ENCODE measurements at regions not wholly inside any gene's neighbourhood (a gene's known extent, or its start where the extent isn't known, plus 50 kb on each side); places are given as distances from the start of the nearest gene placed in this dataset.

DNA sequence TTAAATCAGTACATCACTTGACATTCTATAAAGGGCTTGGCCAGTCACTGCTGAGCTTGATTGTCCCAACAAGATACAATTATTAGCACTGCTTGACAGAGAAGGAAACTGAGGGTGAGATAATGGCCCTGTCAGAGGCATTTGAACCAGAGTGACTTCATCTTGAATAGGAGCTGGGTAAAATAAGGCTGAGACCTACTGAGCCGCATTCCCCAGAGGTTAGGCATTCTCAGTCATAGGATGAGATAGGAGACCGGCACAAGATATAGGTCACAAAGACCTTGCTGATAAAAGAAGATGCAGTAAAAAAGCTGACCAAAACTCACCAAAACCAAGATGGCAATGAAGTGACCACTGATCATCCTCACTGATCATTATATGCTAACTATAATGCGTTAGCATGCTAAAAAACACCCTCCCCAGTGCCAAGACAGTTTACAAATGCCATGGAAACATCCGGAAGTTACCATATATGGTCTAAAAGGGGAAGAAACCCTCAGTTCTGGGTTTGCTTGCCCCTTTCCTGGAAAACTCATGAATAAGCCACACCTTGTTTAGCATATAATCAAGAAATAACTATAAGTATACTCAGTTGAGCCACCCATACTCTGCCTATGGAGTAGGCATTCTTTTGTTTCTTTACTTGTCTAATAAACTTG is 239.1 kb upstream of the SETMAR start:
- no peaks in the 10 kb centered on the region for H3K4me1 ChIP-seq
- no peak for ATAC-seq
- intact Hi-C loops (cut with DNase I), result no loop called here
- H3K27me3 ChIP-seq, result no peaks in the 10 kb centered on the region
- no peak for DNase-seq
- H3K27ac ChIP-seq, result no peak overlapping the region
- H3K36me3 ChIP-seq, result no peaks in the 10 kb centered on the region
- H3K4me3 ChIP-seq, result no peak overlapping the region
- TF ChIP-seq, protein P1, sequence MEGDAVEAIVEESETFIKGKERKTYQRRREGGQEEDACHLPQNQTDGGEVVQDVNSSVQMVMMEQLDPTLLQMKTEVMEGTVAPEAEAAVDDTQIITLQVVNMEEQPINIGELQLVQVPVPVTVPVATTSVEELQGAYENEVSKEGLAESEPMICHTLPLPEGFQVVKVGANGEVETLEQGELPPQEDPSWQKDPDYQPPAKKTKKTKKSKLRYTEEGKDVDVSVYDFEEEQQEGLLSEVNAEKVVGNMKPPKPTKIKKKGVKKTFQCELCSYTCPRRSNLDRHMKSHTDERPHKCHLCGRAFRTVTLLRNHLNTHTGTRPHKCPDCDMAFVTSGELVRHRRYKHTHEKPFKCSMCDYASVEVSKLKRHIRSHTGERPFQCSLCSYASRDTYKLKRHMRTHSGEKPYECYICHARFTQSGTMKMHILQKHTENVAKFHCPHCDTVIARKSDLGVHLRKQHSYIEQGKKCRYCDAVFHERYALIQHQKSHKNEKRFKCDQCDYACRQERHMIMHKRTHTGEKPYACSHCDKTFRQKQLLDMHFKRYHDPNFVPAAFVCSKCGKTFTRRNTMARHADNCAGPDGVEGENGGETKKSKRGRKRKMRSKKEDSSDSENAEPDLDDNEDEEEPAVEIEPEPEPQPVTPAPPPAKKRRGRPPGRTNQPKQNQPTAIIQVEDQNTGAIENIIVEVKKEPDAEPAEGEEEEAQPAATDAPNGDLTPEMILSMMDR (IDR thresholded peaks at IDR 0.05), result no peak
- H3K9me3 ChIP-seq, result no peaks in the 10 kb centered on the region

DNA sequence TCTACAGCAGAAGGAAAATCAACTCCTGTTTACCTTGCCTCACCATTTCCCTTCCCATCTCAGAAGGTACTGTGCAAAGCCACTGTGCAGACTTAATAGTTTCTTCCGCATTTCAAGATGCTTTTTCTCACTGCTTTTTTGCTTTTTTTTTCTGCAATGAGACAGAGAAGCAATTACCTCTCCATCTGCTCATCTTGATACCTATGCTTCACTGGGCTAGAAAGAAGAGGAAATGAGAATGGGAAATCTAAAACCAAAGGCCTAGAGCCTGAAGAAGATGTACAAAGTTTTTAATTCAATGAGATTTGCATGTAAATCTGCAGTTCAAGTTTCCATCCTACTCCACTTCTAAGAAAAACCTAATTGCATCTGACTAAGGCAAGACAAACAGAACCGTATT is 238.1 kb upstream of the SETMAR start:
- no peak for DNase-seq
- H3K27me3 ChIP-seq, result no peaks in the 10 kb centered on the region
- no peak overlapping the region for H3K4me3 ChIP-seq
- intact Hi-C loops (cut with DNase I), result no loop called here
- no peaks in the 10 kb centered on the region for H3K9me3 ChIP-seq
- H3K27ac ChIP-seq, result no peak overlapping the region
- no peak for ATAC-seq
- H3K4me1 ChIP-seq, result no peaks in the 10 kb centered on the region
- no peaks in the 10 kb centered on the region for H3K36me3 ChIP-seq
- TF ChIP-seq, protein P1 (IDR thresholded peaks at IDR 0.05), result no peak

DNA sequence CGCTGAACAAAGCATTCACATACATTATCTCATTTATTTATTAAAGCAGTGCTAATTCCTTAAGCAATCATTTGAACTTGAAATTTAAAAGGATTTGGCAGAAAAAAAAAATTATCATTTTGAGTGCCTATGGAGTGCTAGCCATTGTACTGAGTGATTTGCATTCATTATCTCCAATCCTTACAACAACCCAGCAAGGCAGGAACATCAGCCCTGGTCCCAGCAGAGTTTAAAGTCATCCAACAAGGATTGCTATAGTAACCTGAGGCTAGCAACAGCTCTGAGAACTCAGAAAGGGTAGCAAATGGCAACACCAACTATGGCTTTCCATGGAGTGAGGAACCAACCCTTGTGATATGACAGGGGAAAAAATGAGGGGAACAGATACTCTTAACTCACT is 237.6 kb upstream of the SETMAR start:
- Histone ChIP-seq H3K4me1 (no peaks in the 10 kb centered on the region), H3K4me3 (no peak overlapping the region), H3K27ac (no peak overlapping the region), H3K36me3 (no peaks in the 10 kb centered on the region), H3K27me3 (no peaks in the 10 kb centered on the region), H3K9me3 (no peaks in the 10 kb centered on the region)
- intact Hi-C loops (cut with DNase I), result no loop called here
- DNase-seq (no peak), ATAC-seq (no peak)
- TF ChIP-seq, protein P1 (IDR thresholded peaks at IDR 0.05), result no peak

DNA sequence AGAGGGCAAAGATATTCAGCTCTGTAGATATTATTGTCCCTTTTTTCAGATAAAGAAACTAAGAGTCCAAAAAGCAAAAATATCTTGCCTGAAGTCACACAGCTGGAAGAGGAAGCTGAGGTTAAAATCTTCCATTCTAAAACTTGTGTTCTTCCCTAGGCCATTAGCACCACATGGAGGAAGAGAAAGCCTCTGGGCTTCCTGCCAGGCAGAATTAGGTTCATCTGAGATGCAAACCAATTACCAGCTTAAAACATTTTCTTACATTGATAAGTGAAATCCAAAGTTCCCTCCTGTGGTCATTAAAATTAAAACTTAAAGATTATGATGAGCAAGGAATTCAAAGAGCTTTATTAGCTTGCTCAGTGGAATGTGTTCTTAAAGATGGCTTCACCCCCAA is 235.3 kb upstream of the SETMAR start:
- no peaks in the 10 kb centered on the region for H3K27me3 ChIP-seq
- DNase-seq (no peak), ATAC-seq (no peak)
- TF ChIP-seq, protein P1 (IDR thresholded peaks at IDR 0.05), result no peak
- no peak overlapping the region for H3K27ac ChIP-seq
- H3K36me3 ChIP-seq, result no peaks in the 10 kb centered on the region
- intact Hi-C loops (cut with DNase I), result no loop called here
- H3K4me1 ChIP-seq, result no peaks in the 10 kb centered on the region
- no peak overlapping the region for H3K4me3 ChIP-seq
- H3K9me3 ChIP-seq, result no peaks in the 10 kb centered on the region

DNA sequence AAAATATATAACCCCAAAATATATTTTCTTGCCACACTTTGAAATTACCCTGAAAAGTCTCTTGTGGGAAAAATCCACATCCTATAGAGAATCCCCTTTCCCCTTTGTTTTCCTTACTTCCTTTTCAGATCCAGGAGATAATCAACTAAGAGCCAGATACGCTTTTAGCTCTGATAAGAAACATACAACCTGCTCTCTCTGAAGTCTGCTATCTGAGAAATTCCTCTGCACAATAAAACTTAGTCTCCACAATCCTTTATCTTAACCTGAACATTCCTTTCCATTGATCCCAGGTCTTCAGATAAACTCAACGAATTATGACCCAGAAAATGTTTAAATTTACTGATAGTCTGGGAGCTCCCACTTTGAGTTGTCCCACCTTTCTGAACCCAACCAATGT is 233.4 kb upstream of the SETMAR start:
- Histone ChIP-seq H3K9me3 (no peaks in the 10 kb centered on the region), H3K4me3 (no peak overlapping the region), H3K4me1 (no peaks in the 10 kb centered on the region), H3K36me3 (no peaks in the 10 kb centered on the region), H3K27me3 (no peaks in the 10 kb centered on the region), H3K27ac (no peak overlapping the region)
- TF ChIP-seq, protein P1 (IDR thresholded peaks at IDR 0.05), result no peak
- DNase-seq (no peak), ATAC-seq (no peak)
- intact Hi-C loops (cut with DNase I), result no loop called here

All from upper lobe of right lung (tissue), 1 donor.